SK-N-SH (cell line): ENCODE measurements at regions not wholly inside any gene's neighbourhood (a gene's known extent, or its start where the extent isn't known, plus 50 kb on each side); places are given as distances from the start of the nearest gene placed in this dataset.

ENCODE experiments used
- CTCF ChIA-PET: fragments of 300-600, 350-600 bp; formaldehyde crosslinking; extraction: SDS; loops from one replicate; lab custom pipeline; 2021; lab: Yijun Ruan, JAX
- POLR2A ChIA-PET: fragments of 350-600 bp; sonication (Branson Sonifier 250); formaldehyde crosslinking; extraction: SDS; loops from one replicate; lab custom pipeline; 2020; ENCODE audit warnings: antibody characterized with exemption, inconsistent platforms; lab: Yijun Ruan, JAX
- DNase-seq: peaks from one replicate; pipeline ENCODE4 v3.0.0; 2012
- H2AFZ ChIP-seq: fragments of 200-600 bp; sonication (generic); 2 replicates; pipeline ENCODE4 v1.8.1; 2016; ENCODE audit warnings: antibody characterized with exemption, mild to moderate bottlenecking, low read depth
- H3F3A ChIP-seq: fragments of 200-600 bp; sonication (generic); replicated peaks from 2 replicates; pipeline ENCODE3; 2016; ENCODE audit warnings: antibody characterized with exemption, mild to moderate bottlenecking; ENCODE audit not compliant: insufficient read depth
- H3K27ac ChIP-seq, 2 experiments: fragments of 200-500 bp in 1 of 2; fragments of 200-600 bp in 1 of 2; sonication (Bioruptor generic) in 1 of 2; sonication (generic), shearing (Covaris generic) in 1 of 2; 2 replicates each; pipeline versions ENCODE4 v1.5.1 to v1.6.1; 2014 to 2016; ENCODE audit warnings: low read depth in 2 of 2, inconsistent platforms in 1 of 2, low read length in 1 of 2, mild to moderate bottlenecking in 1 of 2, mixed read lengths in 1 of 2
- H3K27me3 ChIP-seq: fragments of 200-600 bp; sonication (generic), shearing (Covaris generic); 2 replicates; pipeline ENCODE4 v1.6.1; 2016; ENCODE audit warnings: mixed run types; ENCODE audit not compliant: insufficient read depth
- H3K36me3 ChIP-seq, 2 experiments: fragments of 200-500 bp in 1 of 2; fragments of 200-600 bp in 1 of 2; sonication (Bioruptor generic) in 1 of 2; sonication (generic) in 1 of 2; replicated peaks in 1 of 2; 2 replicates each; pipeline versions ENCODE3 to v1.5.1; 2014 to 2016; ENCODE audit warnings: low read length in 1 of 2, mild to moderate bottlenecking in 1 of 2; ENCODE audit not compliant: insufficient read depth in 2 of 2, control insufficient read depth in 1 of 2
- H3K4me1 ChIP-seq, 2 experiments: fragments of 200-500 bp in 1 of 2; fragments of 200-600 bp in 1 of 2; sonication (Bioruptor generic) in 1 of 2; sonication (generic), shearing (Covaris generic) in 1 of 2; 2 replicates each; pipeline versions ENCODE4 v1.5.1 to v1.6.1; 2014 to 2016; ENCODE audit warnings: low read depth in 1 of 2, low read length in 1 of 2, mixed run types in 1 of 2; ENCODE audit not compliant: insufficient read depth in 2 of 2, control insufficient read depth in 1 of 2
- H3K4me2 ChIP-seq: fragments of 200-600 bp; sonication (generic), shearing (Covaris generic); 2 replicates; pipeline ENCODE4 v1.6.1; 2017; ENCODE audit warnings: mixed run types
- H3K4me3 ChIP-seq, 2 experiments: fragments of 200-500 bp in 1 of 2; fragments of 200-600 bp in 1 of 2; sonication (Bioruptor generic) in 1 of 2; sonication (generic), shearing (Covaris generic) in 1 of 2; 2 replicates each; pipeline versions ENCODE4 v1.5.1 to v1.8.1; 2014 to 2016; ENCODE audit warnings: low read depth in 2 of 2, inconsistent platforms in 1 of 2, low read length in 1 of 2, mild to moderate bottlenecking in 1 of 2, mixed read lengths in 1 of 2, moderate library complexity in 1 of 2
- H3K79me2 ChIP-seq: fragments of 200-600 bp; sonication (generic); 2 replicates; pipeline ENCODE4 v1.8.1; 2017; ENCODE audit warnings: mild to moderate bottlenecking; ENCODE audit not compliant: insufficient read depth
- H3K9ac ChIP-seq: fragments of 200-600 bp; sonication (generic); 2 replicates; pipeline ENCODE4 v1.6.1; 2017; ENCODE audit warnings: mixed run types
- H3K9me2 ChIP-seq: fragments of 200-600 bp; sonication (generic); 2 replicates; pipeline ENCODE4 v1.6.1; 2017; ENCODE audit warnings: mixed run types
- H3K9me3 ChIP-seq: fragments of 200-600 bp; sonication (generic); 2 replicates; pipeline ENCODE4 v1.6.1; 2017; ENCODE audit warnings: mixed run types, mild to moderate bottlenecking, moderate library complexity
- H4K20me1 ChIP-seq: fragments of 200-600 bp; sonication (generic); 2 replicates; pipeline ENCODE4 v1.6.1; 2017; ENCODE audit warnings: mild to moderate bottlenecking, mixed run types; ENCODE audit not compliant: insufficient read depth
- CHD2 ChIP-seq: fragments of 150-350 bp; IDR thresholded peaks from 2 replicates; pipeline ENCODE4 v1.6.1; 2018; ENCODE audit warnings: low read length; ENCODE audit not compliant: partially characterized antibody
- ELF1 ChIP-seq: IDR thresholded peaks from 2 replicates; pipeline ENCODE4 v1.4.0; 2012
- EP300 ChIP-seq, 2 experiments: IDR thresholded peaks; 2 replicates each; pipeline versions ENCODE4 v1.4.0 to v1.6.1; 2012; ENCODE audit warnings: borderline replicate concordance in 1 of 2, low read depth in 1 of 2, low read length in 1 of 2
- EZH2phosphoT487 ChIP-seq: fragments of 200-600 bp; sonication (generic); IDR thresholded peaks from 2 replicates; pipeline ENCODE4 v1.6.1; 2017; ENCODE audit warnings: low read depth, mixed run types, mild to moderate bottlenecking, antibody characterized with exemption, moderate library complexity, borderline replicate concordance
- FOXJ3 ChIP-seq: sonication (generic); formaldehyde crosslinking; IDR thresholded peaks from 2 replicates; pipeline ENCODE4 v1.5.1; 2020; ENCODE audit warnings: mild to moderate bottlenecking, missing genetic modification reagents
- GABPA ChIP-seq: IDR thresholded peaks from 2 replicates; pipeline ENCODE4 v1.4.0; 2012; ENCODE audit warnings: low read depth, mild to moderate bottlenecking
- GATA2 ChIP-seq: sonication (generic); formaldehyde crosslinking; IDR thresholded peaks from 2 replicates; pipeline ENCODE4 v1.5.0; 2020; ENCODE audit warnings: mild to moderate bottlenecking, missing genetic modification reagents
- IRF3 ChIP-seq: fragments of 150-350 bp; IDR thresholded peaks from 2 replicates; pipeline ENCODE4 v1.6.1; 2016; ENCODE audit warnings: mild to moderate bottlenecking, low read depth, low read length
- MEF2A ChIP-seq: IDR thresholded peaks from 2 replicates; pipeline ENCODE4 v1.4.0; 2012; ENCODE audit warnings: low read depth, borderline replicate concordance
- MXI1 ChIP-seq: IDR thresholded peaks from 2 replicates; pipeline ENCODE4 v1.6.1; 2012; ENCODE audit warnings: mild to moderate bottlenecking, low read depth, low read length, improper control_type of control experiment
- NRF1 ChIP-seq: IDR thresholded peaks from 2 replicates; pipeline ENCODE4 v1.6.1; 2012; ENCODE audit warnings: low read depth, mild to moderate bottlenecking, low read length
- PBX3 ChIP-seq: IDR thresholded peaks from 2 replicates; pipeline ENCODE4; 2012
- RAD21 ChIP-seq: IDR thresholded peaks from 2 replicates; pipeline ENCODE4 v1.6.1; 2012; ENCODE audit warnings: mild to moderate bottlenecking, low read length
- RFX5 ChIP-seq: IDR thresholded peaks from 2 replicates; pipeline ENCODE4 v1.6.1; 2012; ENCODE audit warnings: mild to moderate bottlenecking, improper control_type of control experiment, low read length
- RXRA ChIP-seq: IDR thresholded peaks from 2 replicates; pipeline ENCODE4 v1.4.0; 2012; ENCODE audit warnings: low read depth, mild to moderate bottlenecking, borderline replicate concordance
- SIN3A ChIP-seq: IDR thresholded peaks from 2 replicates; pipeline ENCODE4 v1.6.1; 2012; ENCODE audit warnings: low read depth, mild to moderate bottlenecking, low read length, moderate library complexity, borderline replicate concordance
- SMC3 ChIP-seq: IDR thresholded peaks from 2 replicates; pipeline ENCODE4 v1.6.1; 2012; ENCODE audit warnings: low read depth, low read length, improper control_type of control experiment
- TAF1 ChIP-seq: IDR thresholded peaks from 2 replicates; pipeline ENCODE4 v1.6.1; 2012; ENCODE audit warnings: low read depth, mild to moderate bottlenecking, low read length, moderate library complexity, borderline replicate concordance
- TCF12 ChIP-seq: IDR thresholded peaks from 2 replicates; pipeline ENCODE4 v1.4.0; 2012
- TEAD4 ChIP-seq: IDR thresholded peaks from 2 replicates; pipeline ENCODE4 v1.4.0; 2012; ENCODE audit warnings: mild to moderate bottlenecking, borderline replicate concordance; ENCODE audit not compliant: insufficient read depth
- YY1 ChIP-seq: IDR thresholded peaks from 2 replicates; pipeline ENCODE4 v1.4.0; 2012; ENCODE audit warnings: low read depth, mild to moderate bottlenecking
- WGBS: methylation state at CpG from one replicate; pipeline ENCODE4 v1.1.6; 2017; ENCODE audit warnings: low lambda C conversion rate; 5-methylcytosine and 5-hydroxymethylcytosine counted together

DNA sequence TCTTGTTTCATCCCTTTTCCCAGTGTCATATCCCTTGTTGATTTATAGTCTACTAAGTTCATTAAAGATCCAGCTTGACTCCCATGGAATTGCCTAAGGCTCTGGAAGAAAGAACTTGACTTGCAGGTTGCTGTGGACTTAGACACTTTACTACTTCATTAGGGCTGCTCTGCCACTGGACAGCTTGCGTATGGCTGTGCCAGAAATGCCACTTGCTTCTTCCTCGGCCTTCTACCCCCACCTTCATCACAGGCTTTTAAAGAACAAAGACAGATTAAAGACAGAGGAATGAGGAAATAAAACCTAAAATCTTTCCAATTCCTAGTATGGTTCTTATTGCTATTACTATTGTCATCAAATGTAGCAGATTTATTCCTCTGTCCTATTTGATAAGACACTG lies 591.7 kb downstream of the BCL11A start:
- WGBS: 8% methylated on average over 2 of the region's 2 CpGs
- no peak overlapping the region for H3K27ac ChIP-seq
- no peak overlapping the region for H2AFZ ChIP-seq
- H3K9me3 ChIP-seq: no peaks in the 10 kb centered on the region
- H3K4me1 ChIP-seq: no peaks in the 10 kb centered on the region
- no peak overlapping the region for H3K4me2 ChIP-seq
- no peaks in the 10 kb centered on the region for H3K36me3 ChIP-seq
- CTCF ChIA-PET: interaction anchor here (1.7 kb wide), 1 partner anchor 16 kb away, joined by 5 read pairs; no protein-coding TSS in a partner anchor
- POLR2A ChIA-PET: no interaction called here
- no peaks in the 10 kb centered on the region for H3K79me2 ChIP-seq
- no peak overlapping the region for H3K9ac ChIP-seq
- no peak for DNase-seq
- H3K9me2 ChIP-seq: no peaks in the 10 kb centered on the region
- no peak overlapping the region for H3K4me3 ChIP-seq
- H4K20me1 ChIP-seq: no peaks in the 10 kb centered on the region
- no peaks in the 10 kb centered on the region for H3F3A ChIP-seq
- H3K27me3 ChIP-seq: no peaks in the 10 kb centered on the region
- TF ChIP-seq TAF1 (no peak), EZH2phosphoT487 (no peak), TCF12 (no peak), RFX5 (no peak), RAD21 (no peak)

DNA sequence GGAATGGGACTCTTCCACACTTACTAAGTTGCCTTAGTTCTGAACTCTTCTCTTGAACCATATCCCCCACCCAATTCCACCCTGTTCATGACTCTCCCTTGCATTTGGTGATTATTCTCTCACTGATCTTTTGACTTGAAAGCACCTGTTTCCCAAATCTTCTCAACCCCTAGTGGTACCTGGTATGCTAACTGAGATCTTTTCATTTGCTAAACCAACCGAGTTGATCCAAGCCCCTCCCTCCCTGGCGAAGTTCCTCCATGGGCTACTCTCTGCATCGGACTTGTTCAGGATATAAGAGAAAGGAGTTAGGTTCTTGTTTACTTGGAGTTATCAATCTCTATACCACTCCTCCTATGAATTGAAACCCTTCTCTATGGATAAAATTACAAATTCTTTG lies 593.5 kb downstream of the BCL11A start:
- H3K27me3 ChIP-seq: no peaks in the 10 kb centered on the region
- H3K4me2 ChIP-seq: no peak overlapping the region
- no peaks in the 10 kb centered on the region for H4K20me1 ChIP-seq
- TF ChIP-seq PBX3: no peak
- no peak for TF ChIP-seq RXRA
- no peak for TF ChIP-seq SMC3
- no peak for TF ChIP-seq TAF1
- TF ChIP-seq MXI1: no peak
- no peak for TF ChIP-seq EP300 (IDR thresholded peaks at IDR 0.05; ENCODE audit: borderline replicate concordance in 1 of 2, low read depth in 1 of 2, low read length in 1 of 2)
- TF ChIP-seq TEAD4: no peak
- no peak for TF ChIP-seq GATA2 (CRISPR knock-in tag)
- no peak for TF ChIP-seq YY1
- TF ChIP-seq ELF1: no peak
- TF ChIP-seq NRF1: no peak
- no peak for TF ChIP-seq IRF3
- no peak for TF ChIP-seq RAD21
- no peak for TF ChIP-seq CHD2
- TF ChIP-seq MEF2A: no peak
- no peak for TF ChIP-seq TCF12
- TF ChIP-seq GABPA: no peak
- TF ChIP-seq SIN3A: no peak
- no peak for TF ChIP-seq FOXJ3 (CRISPR knock-in tag)
- TF ChIP-seq, all 33 proteins: peak for 0
- POLR2A ChIA-PET: no interaction called here
- 32% methylated on average over 3 of the region's 3 CpGs for WGBS
- Histone ChIP-seq H3K4me1 (no peaks in the 10 kb centered on the region), H2AFZ (no peak overlapping the region), H3K36me3 (no peaks in the 10 kb centered on the region), H3K79me2 (no peaks in the 10 kb centered on the region), H3K4me3 (no peak overlapping the region), H3K9me2 (no peaks in the 10 kb centered on the region), H3K27ac (no peak overlapping the region), H3F3A (no peaks in the 10 kb centered on the region), H3K9me3 (no peaks in the 10 kb centered on the region), H3K9ac (no peak overlapping the region)
- CTCF ChIA-PET: interaction anchor here (0.6 kb wide), 1 partner anchor 842 kb away, joined by 3 read pairs; no protein-coding TSS in a partner anchor
- no peak for DNase-seq
